HUES48 (cell line): ENCODE measurements at regions not wholly inside any gene's neighbourhood (a gene's known extent, or its start where the extent isn't known, plus 50 kb on each side); places are given as distances from the start of the nearest gene placed in this dataset.

Experiments
- H3K27ac ChIP-seq: one replicate; pipeline ENCODE4 v1.7.0; 2013; ENCODE audit warnings: low read depth, low read length, inconsistent platforms
- H3K27me3 ChIP-seq: 2 replicates; pipeline ENCODE4 v1.6.1; 2013; ENCODE audit warnings: mild to moderate bottlenecking, low read length; ENCODE audit not compliant: control insufficient read depth, insufficient read depth
- H3K36me3 ChIP-seq: 2 replicates; pipeline ENCODE4 v1.6.1; 2013; ENCODE audit warnings: low read length; ENCODE audit not compliant: control insufficient read depth, insufficient read depth
- H3K4me1 ChIP-seq: 2 replicates; pipeline ENCODE4 v1.6.1; 2013; ENCODE audit warnings: mild to moderate bottlenecking, low read length; ENCODE audit not compliant: control insufficient read depth, insufficient read depth
- H3K4me3 ChIP-seq: 2 replicates; pipeline ENCODE4 v1.5.1; 2013; ENCODE audit warnings: mild to moderate bottlenecking, low read depth, low read length
- H3K9ac ChIP-seq: 2 replicates; pipeline ENCODE4 v1.6.1; 2013; ENCODE audit warnings: mild to moderate bottlenecking, low read depth, low read length, moderate library complexity
- H3K9me3 ChIP-seq: 2 replicates; pipeline ENCODE4 v1.6.1; 2013; ENCODE audit warnings: low read length; ENCODE audit not compliant: control insufficient read depth, insufficient read depth

DNA sequence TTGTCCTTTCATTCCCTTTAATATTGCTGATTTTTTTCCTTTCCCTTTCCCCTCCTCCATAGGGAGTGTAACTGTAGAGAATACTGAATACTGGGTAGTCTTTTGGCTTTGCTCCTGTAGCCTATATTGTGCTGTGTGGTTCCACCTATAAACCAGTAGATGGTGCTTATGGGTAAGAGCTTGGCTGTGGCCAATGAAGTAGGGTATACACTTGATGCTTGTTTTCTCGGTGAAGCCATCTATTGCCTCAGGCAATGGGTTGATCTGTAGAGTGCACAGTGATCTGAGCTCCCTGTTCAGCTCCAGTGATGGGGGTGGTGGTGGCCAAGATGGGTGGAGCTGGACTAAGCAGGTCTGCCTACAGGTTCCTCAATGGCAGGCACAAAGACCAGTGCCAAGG, 203.3 kb upstream of the IMPG1 start:
- no peak overlapping the region for H3K4me3 ChIP-seq
- no peaks in the 10 kb centered on the region for H3K27me3 ChIP-seq
- H3K9ac ChIP-seq: no peak overlapping the region
- H3K27ac ChIP-seq: no peak overlapping the region
- H3K9me3 ChIP-seq: no peaks in the 10 kb centered on the region
- no peaks in the 10 kb centered on the region for H3K36me3 ChIP-seq
- H3K4me1 ChIP-seq: no peaks in the 10 kb centered on the region

DNA sequence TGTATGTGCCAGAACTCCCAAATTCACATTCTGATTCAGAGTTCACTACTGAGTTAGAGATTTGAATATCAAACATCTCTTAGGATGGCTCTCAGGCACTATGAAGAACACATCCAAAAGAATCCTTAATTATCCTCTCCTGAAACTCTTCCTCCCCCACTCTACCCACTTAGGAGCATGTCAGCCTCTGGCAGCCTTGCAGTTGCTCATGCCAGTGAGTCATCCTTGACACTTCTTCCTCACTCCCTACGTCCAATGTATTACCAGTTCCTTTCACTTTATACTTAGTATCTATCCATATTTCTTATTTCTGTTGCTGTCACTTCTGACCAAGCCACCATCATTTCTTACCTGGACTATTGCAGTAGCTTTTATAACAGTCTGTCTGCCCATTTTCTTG, 192.0 kb upstream of the IMPG1 start:
- Histone ChIP-seq H3K9ac (no peak overlapping the region), H3K27me3 (no peaks in the 10 kb centered on the region), H3K36me3 (no peaks in the 10 kb centered on the region), H3K9me3 (peaks cover 48% of the 10 kb centered on the region), H3K4me3 (no peak overlapping the region), H3K4me1 (peaks cover 7% of the 10 kb centered on the region), H3K27ac (no peak overlapping the region)

DNA sequence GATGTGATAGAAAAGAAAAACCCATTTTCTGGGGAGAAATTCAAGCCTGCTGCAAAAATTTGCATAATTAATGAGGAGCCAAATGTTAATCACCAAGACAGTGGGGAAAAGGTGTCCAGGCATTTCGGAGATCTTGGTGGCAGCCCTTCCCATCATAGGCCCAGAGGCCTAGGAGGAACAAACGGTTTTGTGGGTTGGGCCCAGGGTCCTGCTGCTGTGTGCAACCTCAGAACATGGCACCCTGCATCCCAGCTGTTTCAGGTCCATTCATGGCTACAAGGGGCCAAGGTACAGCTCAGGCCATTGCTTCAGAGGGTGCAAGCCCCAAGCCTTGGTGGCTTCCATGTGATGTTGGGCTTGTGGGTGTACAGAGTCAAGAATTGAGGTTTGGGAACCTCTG, 189.8 kb upstream of the IMPG1 start:
- H3K27me3 ChIP-seq: no peaks in the 10 kb centered on the region
- no peak overlapping the region for H3K27ac ChIP-seq
- no peaks in the 10 kb centered on the region for H3K36me3 ChIP-seq
- no peak overlapping the region for H3K9ac ChIP-seq
- no peaks in the 10 kb centered on the region for H3K4me1 ChIP-seq
- H3K9me3 ChIP-seq: peaks cover 42% of the 10 kb centered on the region
- no peak overlapping the region for H3K4me3 ChIP-seq

DNA sequence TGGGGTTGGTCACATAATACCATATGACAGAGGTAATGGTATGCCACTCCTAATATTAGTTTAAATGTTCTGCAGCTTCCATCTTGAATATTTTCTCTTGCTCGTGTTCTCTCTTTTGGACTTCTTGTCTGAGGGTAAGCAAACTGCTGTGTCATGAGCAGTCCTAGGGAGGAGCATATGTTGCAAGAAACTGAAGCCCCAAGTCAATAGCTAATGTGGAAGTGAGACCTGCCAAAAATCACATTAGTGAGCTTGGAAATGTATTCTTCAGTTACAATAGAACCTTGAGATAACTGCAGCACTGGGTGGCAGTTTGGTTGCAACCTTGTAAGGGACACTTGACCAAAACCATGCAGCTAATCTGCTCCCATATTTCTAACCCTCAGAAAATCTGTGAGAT, 178.2 kb upstream of the IMPG1 start:
- H3K9ac ChIP-seq: no peak overlapping the region
- no peaks in the 10 kb centered on the region for H3K4me1 ChIP-seq

DNA sequence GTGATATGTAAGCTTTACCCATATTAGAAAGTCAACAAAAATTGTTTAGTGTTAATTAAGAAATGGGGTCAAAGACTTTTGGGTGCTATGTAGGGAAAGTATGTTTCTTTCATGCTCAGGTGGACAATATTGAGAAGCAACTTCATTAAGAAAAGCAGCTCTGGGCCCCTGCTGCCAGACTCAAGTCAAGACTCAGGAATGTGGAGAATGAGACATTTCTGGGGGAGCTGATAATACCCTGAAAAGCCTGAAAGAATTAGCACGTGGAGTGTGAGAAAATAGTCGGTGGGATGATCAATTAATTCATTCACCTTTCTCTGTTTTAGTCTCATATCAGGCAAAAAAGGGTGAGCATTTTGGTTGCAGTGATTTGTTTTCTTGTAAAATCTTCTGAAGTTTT, 175.1 kb upstream of the IMPG1 start:
- no peaks in the 10 kb centered on the region for H3K36me3 ChIP-seq
- no peaks in the 10 kb centered on the region for H3K4me1 ChIP-seq

More for the DNA sequence above, 178.2 kb upstream of the IMPG1 start:
- H3K36me3 ChIP-seq: no peaks in the 10 kb centered on the region
- H3K4me3 ChIP-seq: no peak overlapping the region
- no peaks in the 10 kb centered on the region for H3K27me3 ChIP-seq
- H3K27ac ChIP-seq: no peak overlapping the region
- no peaks in the 10 kb centered on the region for H3K9me3 ChIP-seq

DNA sequence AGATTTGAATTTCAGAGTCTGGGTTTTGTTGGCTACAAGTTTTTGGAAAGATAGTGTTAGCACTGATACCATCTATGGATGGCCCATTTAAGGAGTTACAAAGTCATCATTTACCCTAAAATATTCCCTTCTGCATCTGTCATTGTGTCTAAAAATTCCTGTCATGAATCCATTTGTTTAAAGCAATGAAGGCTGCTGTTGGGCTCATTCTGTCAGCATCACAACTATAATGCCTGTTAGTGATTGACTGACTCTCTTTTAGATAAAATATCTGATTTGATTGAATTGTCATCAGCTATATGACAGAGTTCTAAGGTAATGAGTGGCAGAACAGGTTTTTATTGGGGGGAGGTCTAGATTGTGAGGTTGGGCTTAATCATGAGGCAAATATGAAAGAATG, 167.6 kb upstream of the IMPG1 start:
- H3K27me3 ChIP-seq: no peaks in the 10 kb centered on the region
- H3K4me3 ChIP-seq: no peak overlapping the region
- H3K27ac ChIP-seq: no peak overlapping the region
- H3K4me1 ChIP-seq: no peaks in the 10 kb centered on the region
- H3K9ac ChIP-seq: no peak overlapping the region
- no peaks in the 10 kb centered on the region for H3K9me3 ChIP-seq
- H3K36me3 ChIP-seq: no peaks in the 10 kb centered on the region

More for the DNA sequence above, 175.1 kb upstream of the IMPG1 start:
- no peaks in the 10 kb centered on the region for H3K27me3 ChIP-seq
- no peak overlapping the region for H3K4me3 ChIP-seq
- H3K9ac ChIP-seq: no peak overlapping the region
- H3K27ac ChIP-seq: no peak overlapping the region
- no peaks in the 10 kb centered on the region for H3K9me3 ChIP-seq

DNA sequence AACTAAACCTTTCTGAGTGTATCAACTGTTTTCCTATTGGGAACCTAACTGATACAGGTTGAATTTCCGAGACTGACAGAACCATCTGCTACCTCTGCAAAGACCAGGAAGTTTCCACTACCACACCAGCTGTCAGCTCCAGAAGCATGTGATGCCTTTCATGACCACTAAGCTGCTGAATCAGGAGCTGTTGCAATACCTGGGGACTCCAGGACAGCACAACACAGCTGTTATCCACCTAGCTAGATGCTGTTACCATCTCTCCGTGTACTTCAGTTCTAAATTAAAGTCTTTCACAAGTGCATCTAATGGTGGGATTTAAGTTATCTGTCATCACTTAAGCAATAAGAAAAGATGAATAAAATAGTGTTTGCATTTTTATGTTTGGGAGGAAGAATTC, 158.2 kb upstream of the IMPG1 start:
- Histone ChIP-seq H3K36me3 (no peaks in the 10 kb centered on the region), H3K4me3 (no peak overlapping the region), H3K9me3 (no peaks in the 10 kb centered on the region), H3K27ac (no peak overlapping the region), H3K9ac (no peak overlapping the region), H3K4me1 (no peaks in the 10 kb centered on the region), H3K27me3 (no peaks in the 10 kb centered on the region)

DNA sequence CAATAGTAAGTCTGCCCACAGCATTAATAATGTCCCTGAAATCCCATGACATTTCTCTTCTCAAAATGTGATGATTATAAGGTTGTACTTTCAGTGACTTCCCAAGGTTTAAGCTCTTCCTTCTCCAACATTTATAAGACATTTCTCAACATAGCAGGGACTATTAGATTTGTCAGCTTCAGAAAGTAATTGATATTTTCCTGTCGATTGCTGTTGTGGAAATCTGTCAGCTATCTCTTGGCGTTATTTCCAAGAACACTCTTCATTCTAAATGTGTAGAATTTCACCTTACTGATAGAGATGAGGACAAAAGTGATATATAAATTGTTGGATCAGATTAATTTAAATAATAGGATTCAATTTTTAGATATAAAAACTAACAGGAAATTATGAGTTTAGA, 149.7 kb upstream of the IMPG1 start:
- H3K4me3 ChIP-seq: no peak overlapping the region
- no peak overlapping the region for H3K9ac ChIP-seq
- no peaks in the 10 kb centered on the region for H3K9me3 ChIP-seq

DNA sequence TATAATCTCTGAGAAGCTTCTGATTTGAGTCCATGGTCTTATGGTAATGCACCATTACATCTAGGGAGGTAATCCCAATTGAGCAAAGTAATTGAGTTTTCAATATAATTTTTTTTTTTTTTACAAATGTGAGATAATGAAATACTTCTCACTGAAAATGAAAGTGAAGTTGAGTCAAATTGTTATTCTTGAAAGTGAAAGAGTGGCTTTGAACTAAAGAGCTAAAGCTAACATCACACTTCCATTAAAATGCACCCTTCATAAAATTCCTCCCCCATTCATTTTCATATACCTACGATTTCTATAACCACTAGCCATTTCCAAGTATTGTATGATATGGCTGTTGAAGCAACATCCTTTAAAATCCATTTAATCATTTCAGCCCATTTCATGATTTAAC, 149.1 kb upstream of the IMPG1 start:
- no peaks in the 10 kb centered on the region for H3K36me3 ChIP-seq
- H3K9me3 ChIP-seq: no peaks in the 10 kb centered on the region
- no peak overlapping the region for H3K9ac ChIP-seq
- H3K27me3 ChIP-seq: no peaks in the 10 kb centered on the region
- no peak overlapping the region for H3K4me3 ChIP-seq
- no peak overlapping the region for H3K27ac ChIP-seq
- H3K4me1 ChIP-seq: no peaks in the 10 kb centered on the region

More for the DNA sequence above, 149.7 kb upstream of the IMPG1 start:
- H3K36me3 ChIP-seq: no peaks in the 10 kb centered on the region
- H3K27me3 ChIP-seq: no peaks in the 10 kb centered on the region
- no peak overlapping the region for H3K27ac ChIP-seq
- H3K4me1 ChIP-seq: no peaks in the 10 kb centered on the region

DNA sequence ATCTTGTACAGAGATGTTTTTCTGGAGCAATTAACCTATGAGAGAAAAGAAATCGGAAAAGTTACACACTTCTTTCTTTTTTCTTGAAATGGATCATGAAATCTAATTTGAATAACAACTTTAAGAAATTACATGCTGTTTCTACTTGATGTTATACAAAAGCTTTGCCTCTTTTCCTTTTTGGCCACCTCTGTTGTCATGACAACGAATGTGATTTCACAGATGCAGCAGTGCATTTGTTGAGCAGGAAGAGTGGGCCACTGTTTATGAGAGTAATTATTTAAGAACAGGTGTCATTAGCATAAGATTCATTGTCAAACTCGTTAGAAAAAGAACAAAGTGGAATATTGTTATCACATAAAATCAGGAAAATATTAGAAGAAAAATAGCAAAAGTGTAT, 148.3 kb upstream of the IMPG1 start:
- Histone ChIP-seq H3K9me3 (no peaks in the 10 kb centered on the region), H3K27me3 (no peaks in the 10 kb centered on the region), H3K27ac (no peak overlapping the region), H3K4me3 (no peak overlapping the region), H3K9ac (no peak overlapping the region), H3K36me3 (no peaks in the 10 kb centered on the region), H3K4me1 (no peaks in the 10 kb centered on the region)

DNA sequence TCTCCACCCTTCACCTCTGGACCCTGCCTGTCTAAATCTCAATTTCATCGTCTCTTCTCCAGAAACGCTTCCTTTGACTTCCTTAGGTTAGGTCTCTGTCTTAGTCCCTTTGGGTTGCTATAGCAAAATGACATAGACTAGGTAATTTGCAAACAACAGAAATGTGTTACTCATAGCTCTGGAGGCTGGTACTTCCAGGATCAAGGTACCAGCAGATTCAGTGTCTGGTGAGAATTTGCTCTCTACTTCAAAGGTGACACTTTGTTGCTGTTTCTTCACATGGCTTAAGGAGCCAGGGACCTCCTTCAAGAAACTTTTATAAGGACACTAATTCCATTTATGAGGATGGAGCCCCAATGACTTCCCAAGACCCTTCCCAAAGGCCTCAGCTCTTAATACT, 145.1 kb upstream of the IMPG1 start:
- no peaks in the 10 kb centered on the region for H3K9me3 ChIP-seq
- no peaks in the 10 kb centered on the region for H3K4me1 ChIP-seq
- no peak overlapping the region for H3K27ac ChIP-seq
- no peak overlapping the region for H3K4me3 ChIP-seq
- no peaks in the 10 kb centered on the region for H3K36me3 ChIP-seq
- no peak overlapping the region for H3K9ac ChIP-seq
- H3K27me3 ChIP-seq: no peaks in the 10 kb centered on the region

DNA sequence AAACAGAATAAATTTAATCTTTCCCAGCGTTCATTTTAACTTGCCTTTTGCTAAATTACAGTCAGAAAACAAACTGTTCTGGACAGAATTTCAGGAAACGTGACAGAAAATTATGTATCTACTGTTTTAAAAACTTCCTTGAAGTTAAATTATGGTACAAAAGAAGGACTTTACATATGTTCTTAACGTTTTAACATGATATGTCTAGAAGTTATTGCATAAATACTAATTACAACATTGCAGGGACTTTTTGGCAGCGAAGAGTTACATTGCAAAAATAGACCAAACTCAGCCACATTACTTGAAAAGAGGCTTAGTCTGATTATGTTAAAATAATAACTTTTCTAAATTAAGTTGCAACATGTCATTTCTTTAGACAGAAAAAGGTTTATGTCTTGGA, 142.1 kb upstream of the IMPG1 start:
- H3K4me3 ChIP-seq: no peak overlapping the region
- H3K4me1 ChIP-seq: no peaks in the 10 kb centered on the region
- H3K9ac ChIP-seq: no peak overlapping the region
- no peaks in the 10 kb centered on the region for H3K9me3 ChIP-seq
- no peaks in the 10 kb centered on the region for H3K27me3 ChIP-seq
- no peaks in the 10 kb centered on the region for H3K36me3 ChIP-seq
- H3K27ac ChIP-seq: no peak overlapping the region
